Stimulated activated CD4-positive, alpha-beta T cell treated with anti-CD3 and anti-CD28 coated beads, Interleukin-1b, Interleukin-23, amount 100 ng/mL, for 24 hours (primary cell): ENCODE measurements at regions not wholly inside any gene's neighbourhood (a gene's known extent, or its start where the extent isn't known, plus 50 kb on each side); places are given as distances from the start of the nearest gene placed in this dataset.

Source experiments
- DNase-seq, 4 experiments: peaks; one replicate each; pipeline ENCODE4 v3.0.0-alpha.2; 2020; ENCODE audit warnings: low read depth in 4 of 4, low spot score in 1 of 4

DNA sequence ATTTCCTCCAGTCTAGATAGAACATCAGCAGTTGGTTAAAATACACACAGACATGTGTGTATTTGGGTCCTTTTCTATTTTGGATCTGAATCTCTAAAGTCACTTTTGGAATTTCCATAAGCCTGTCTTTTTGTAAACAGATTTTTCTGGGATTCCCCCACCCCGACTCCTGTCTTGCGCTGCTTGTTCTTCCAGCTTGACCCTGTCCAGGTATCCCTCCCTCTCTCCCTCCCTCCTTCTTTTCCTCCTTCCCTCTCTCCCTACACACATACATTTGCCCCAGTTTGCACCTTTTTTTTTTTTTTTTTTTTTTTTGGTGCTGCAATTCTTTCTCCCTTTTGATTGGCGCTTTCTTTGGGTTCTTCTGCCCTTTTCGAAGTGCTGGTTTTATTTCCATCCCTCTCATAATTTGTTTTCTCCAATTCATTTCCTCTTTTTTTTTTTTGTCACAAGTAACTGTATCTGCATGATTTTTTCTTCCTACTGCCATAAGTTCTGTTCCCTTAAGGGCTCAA, 114.8 kb upstream of the SERTAD2 start:
- no peak for DNase-seq

DNA sequence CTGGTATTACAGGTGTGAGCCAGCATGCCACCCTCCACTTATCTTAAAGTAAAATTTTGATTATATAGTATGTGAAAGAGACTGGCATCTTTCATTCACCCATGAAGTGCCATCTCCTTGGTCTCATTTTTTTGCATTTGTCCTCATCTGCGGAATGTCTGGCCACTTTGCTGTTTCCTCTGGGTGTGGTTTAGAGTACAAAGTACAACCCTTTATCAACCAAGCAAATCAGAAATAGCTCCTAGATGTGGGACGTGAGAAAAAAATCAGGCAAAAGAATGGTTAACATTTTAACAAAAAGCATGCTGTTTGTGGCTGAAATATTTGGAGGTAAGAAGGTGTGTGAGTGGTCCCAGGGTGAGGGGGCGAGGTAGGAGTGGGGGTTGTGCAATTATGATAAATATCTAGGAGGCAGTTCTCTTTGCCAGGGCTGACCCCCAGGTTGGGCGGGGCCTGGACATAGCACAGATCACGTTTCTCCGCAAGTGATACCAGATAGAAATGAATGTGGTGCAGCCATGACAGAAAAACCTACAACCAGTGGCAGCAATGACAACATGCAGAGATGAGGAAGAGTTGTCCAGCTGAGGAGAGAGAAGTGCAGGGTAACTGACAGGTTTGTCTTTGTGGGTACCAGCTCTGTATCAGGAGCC, 115.8 kb upstream of the SERTAD2 start:
- no peak for DNase-seq

DNA sequence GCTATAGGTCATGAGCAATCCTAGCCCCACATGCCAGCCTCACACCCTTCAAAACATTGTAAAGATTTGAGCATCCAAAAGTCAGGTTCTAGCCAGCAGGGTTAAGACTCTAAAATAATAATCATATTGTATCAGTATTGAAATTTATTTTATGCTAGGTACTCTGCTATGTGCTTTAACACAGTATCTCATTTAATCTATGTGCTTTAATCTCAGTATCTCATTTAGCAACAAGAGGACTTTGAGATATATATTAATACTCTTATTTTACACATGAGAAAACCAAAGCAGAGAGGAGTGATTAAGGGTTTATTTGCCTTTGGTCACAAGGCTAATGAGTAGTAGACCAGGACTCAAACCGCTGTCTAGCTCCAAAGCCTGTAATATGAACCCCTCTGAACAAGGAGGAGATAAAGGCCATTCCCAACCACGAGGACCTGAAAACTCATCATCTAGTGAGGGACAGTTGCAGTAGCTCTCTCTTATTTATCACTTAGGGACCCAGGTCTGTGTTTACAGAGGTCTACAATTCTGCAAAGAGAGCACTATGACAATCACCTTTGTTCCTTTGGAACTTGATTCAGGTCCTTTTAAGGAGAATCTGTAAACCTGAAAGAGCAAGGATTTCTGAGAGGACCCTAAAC, 116.5 kb upstream of the SERTAD2 start:
- DNase-seq = no peak

DNA sequence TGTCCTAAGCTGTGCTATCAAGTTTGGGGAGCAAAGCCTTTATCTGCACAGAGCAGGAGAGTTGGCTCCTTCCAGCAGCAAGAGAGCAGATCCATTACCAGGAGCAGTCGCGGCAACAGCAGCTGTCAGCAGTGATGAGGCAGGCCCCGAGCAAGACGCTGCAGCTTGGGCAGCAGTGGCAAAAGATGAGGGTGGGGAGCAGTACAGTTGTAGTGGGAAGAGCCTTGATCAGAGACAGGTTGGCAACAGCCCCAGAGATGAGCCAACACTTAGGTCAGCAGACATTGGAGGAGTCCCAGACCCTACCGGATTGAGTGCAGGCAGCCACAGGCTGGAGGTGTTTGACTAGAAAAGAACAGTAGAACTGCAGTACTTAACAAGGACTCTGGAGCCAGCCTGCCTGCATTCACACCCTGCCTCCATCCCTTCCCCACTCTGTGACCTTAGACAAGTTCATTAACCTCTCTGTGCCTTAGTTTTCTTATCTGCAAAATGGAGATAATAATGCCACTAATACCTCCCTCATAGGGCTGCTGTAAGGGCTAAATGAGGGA, 117.1 kb upstream of the SERTAD2 start:
- no peak for DNase-seq

DNA sequence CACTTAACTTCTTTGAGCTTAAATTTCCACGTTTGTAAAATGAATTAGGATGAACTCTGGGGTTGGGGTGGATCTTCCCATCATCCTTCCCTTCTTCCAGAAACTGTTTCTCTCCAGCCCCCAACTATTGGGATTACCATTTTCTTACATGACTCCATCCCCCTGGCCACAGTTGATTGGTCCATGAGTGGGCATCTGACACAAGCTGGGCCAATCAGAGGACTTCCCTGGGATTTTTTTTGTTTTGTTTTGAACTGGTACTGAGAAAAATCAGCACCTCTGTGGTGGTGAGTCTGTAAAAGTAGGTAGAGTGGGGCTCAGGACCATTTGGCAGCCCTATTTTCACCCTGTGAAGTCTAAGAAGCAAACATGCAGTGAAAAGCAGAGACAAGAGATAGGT, 118.0 kb upstream of the SERTAD2 start:
- DNase-seq = no peak

DNA sequence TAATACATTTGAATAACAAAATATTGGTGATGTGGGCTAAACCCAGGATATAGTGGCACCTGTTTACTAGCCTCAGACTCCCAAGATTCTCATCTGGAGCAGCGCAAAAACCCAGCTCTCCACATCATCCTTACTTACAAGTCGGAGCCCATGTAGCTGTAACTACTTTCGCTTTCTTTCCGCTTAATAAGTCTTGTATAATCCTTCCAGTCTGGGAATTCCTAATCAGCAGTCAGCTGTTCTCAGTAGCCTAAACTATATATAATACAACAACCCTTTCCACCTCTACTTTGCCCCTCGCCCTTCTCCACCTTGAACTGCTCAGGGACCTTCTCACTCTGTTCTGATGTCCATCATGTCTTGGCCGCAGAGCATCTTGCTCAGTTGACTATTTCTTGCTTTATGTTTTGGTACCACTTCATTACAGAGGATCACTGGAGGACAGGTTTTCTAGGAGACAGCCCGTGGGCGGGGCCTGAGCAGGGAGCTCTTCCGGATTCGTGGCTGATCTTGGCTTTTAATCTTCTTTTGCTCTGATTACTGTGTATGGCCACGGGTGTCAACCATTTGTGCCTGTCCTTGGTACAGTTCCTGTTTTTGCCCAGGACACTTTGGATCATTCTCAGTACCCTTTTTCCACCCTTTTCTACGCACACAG, 119.9 kb upstream of the SERTAD2 start:
- no peak for DNase-seq

DNA sequence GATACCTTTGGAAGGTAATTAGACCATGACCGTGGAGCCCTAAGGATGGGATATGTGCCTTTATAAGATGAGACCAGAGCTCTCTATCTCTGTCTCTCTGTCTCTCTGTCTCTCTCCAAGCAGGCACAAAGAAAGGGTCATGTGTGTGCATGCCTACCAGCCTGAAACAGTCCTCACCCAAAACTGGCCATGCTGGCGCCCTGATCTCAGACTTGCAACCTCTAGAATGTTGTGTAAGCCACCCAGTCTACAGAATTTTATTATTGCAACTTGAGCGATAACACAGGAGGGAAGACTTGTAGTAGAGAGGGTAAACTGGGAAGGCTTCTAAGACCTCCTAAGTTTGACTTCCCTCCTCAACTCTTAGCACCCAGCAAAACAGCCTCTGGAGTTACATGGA, 124.1 kb upstream of the SERTAD2 start:
- no peak for DNase-seq

DNA sequence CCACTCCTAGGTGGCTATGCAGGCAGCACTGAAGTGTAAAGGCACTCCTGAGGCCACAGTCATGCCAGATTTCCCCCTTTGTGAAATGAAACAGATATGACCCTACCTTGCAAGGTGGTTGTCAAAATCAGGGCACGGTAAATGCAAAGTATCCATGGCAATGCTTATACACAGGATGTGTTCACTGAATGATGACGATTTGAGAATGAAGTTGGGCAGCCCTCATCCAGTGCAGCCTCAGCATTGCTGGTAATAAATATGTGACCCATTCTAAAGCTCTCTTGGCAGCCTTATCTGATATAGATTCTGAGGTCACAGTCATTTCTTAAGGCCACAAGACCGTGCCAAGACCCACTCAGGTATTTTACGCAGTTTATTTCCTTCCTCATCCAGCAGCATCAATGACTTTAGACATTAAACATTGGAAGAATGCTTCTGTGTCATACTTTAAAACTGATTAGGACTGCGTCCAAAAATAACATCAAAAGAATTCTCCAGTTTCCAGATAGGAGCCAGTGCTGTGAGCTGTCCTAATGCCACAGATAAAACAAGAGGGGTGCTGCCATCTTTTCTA, 125.5 kb upstream of the SERTAD2 start:
- no peak for DNase-seq

DNA sequence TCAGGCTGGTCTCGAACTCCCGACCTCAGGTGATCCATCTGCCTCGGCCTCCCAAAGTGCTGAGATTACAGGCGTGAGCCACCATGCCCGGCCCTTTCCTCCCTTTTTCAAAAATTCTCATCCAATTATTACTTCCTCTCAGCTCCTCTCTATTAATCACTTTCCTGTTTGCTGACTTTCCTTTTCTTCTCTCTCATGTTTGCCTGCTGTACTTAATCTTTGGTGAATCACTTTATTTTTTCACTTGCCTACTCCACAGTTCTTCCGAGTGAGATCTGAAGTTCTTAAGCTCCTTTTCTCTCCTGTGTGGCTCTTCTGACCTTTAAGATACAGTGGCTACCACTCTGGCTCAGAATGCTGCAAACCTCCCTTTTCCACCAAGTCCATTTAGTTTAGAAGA, 126.3 kb upstream of the SERTAD2 start:
- no peak for DNase-seq

DNA sequence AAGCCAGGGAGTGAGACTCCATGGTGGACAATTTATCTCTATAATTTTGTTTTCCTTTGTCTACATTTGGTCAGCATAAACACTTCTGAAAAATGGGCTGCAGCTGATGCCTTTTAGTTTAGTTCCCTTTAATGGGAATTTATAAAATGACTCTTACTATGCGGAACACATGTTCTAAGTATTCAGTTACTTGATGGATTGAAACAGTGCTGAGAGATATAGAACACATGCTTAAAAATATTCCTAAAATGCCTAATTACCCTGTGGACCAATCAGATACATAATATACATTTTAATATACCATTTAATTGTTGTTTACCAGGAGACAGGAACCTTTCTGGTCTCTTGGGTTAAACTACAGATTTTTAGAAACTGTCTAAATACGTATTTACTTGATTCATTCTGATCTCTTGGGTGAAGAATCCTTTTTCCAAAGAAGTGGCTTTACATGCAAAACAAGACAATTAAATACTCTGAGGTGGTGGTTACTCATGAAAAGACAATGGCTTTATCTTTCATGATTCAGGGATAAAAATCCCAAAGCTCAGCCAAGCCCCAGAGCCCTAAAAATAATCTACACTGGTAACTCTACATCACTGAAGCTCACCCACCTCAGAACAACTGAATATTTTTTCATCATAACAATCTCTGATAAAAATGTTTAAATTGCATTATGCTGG, 128.1 kb upstream of the SERTAD2 start:
- DNase-seq = no peak

DNA sequence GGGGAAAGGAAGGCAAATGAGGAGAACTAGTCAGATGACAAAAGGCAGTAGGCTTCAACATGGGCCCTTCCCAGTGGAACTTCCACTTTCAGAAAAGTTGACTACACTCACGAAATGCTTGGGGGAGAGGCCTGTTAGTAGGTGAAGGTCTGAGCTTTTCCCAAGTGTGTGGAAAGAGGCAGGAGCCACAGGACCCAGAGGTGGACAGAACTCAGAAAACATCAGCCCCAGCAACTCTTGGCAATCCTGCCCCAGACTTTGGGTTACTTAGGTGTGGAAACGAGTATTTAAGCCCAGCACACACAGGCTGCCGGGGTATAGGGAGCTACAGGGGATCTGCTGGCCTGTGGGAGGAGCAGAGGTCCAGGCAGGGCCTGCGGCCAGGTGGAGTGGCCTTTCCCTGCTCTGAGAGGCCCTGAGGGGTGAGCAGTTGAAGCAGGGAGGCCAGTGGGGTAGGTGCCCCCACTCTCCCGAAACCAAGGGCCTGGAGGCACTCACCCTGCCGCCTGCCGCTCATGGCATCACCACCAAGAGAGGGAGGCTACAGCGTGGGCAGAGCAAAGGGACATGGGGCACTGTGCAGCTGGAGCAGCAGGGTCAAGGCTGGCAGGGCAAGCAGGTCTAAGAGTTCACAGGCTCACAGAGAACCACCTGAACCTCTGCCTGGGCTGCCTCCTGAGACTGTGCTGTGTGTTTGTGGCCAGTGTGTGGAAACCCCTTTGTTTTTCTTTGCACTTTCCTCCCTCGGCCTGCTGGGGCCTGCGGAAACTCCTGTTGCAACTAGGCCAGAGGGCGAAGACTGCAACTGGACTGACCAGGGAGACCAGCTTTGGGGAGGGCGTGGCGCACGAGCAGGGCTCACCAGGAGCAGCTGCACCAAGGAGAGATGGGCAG, 130.7 kb upstream of the SERTAD2 start:
- no peak for DNase-seq

DNA sequence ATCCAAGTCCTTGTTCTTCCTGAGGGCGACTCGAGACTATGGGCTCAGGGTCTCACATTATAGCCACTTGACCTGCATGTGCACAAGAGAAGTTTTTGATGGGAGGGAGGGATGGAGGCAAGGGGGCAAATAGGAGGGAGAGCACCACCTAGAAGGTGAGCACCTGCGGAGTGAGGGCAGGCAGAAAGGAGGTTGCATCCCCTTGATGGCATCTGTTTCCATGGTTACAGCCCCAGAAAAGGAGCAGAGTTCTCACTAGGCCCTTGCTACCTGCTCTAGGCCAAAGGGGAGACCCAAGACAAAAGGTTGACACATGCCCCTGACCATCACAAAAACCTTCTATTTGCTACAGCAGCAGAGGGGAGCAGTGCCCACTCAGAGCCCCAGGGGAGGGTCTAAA, 131.5 kb upstream of the SERTAD2 start:
- no peak for DNase-seq

DNA sequence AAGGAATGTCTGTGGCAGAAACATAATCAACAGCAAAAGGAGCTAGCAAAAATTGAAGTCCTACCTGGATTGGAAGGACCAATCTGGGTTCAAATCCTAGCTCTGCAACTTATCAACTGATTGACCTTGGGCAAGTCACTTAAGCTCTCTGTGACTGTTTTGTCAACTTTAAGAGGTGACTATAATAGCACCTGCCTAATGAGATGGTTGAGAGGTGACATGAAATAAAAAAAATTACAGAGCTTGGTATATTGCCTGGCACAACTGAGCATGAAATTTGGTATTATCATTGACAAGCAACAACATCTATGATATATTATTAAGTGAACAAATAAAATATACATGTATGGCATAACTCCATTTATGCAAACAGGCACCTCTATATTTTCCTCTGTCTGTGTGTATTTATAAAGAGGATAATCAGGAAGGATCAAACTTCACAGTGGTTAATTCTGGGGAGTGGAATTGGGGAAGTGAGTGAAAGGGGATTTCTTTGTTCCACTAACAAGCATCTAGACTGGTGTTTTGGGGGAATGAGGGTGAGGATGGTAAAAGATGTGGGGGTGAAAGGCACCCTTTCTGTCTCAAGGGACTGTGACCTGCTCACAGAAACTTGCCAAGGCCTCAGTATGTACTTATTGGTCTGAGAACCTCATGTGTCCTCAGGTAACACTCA, 132.8 kb upstream of the SERTAD2 start:
- DNase-seq = no peak

DNA sequence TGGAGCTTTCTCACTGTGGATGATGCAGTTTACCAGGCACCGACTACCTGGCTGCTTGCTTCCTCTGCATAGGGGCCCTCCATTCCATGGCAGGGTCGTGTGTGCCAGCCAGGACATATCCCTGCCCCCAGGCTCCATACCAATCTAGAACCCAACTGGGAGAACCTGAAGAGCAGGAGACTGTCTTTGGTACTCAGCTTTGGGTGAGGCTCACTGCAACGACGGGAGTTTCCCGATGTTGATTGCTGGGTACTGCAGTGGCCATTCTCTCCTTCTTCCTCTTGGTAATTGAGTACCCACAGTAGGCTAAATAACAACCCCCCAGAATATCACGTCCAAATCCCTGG, 133.3 kb upstream of the SERTAD2 start:
- DNase-seq = no peak

DNA sequence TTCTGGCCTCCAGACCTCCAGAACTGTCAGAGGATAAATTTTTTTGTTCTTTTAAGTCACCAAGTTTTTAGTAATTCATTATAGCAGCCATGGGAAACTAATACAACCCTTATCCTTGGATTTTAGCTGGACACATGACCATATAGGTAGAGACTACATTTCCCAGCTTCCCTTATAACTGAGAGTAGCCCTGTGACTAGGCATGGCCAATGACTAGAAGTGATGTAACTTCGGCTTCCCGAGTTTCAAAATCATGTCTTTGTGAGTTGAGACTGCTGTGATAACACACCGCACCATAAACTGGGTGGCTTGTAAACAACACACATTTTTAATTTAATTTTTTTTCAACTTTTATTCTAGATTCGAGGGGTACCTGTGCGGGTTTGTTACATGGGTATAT, 134.0 kb upstream of the SERTAD2 start:
- DNase-seq = no peak

DNA sequence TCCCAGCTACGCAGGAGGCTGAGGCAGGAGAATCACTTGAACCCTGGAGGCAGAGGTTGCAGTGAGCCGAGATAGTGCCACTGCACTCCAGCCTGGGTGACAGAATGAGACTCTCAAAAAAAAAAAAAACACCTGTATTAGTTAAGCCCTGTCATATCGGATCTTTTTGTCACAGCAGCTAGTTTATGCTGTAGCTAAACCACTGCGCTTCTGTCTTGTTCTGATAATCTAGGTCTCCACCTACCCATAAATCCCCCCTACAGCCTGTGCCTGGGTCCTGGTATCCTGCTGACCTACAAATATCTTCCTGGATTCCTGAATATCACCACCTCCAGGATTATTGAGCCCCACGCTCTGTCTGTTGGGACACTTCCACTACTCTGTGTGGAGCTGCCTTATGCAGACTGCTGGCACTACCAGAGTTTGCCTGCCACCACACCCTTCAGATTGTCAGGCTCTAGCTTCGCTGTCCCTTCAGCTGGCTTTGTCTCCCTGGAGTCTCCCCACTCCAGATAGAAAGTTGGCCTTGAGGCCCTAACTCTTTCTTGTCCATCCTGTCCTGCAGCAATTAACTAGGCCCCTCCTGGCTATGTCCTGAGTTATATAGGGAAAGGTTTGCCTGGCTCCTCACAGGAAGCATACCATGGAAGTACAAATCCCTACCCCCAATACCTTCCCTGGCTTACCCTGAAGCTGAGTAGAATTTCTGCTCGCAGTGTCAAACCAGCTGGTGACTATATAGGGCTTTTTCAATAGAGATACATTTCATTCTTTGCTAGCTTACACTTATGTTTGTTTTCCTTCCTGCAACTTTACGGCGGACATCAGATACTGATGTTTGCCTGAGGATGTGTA, 136.0 kb upstream of the SERTAD2 start:
- DNase-seq = no peak

DNA sequence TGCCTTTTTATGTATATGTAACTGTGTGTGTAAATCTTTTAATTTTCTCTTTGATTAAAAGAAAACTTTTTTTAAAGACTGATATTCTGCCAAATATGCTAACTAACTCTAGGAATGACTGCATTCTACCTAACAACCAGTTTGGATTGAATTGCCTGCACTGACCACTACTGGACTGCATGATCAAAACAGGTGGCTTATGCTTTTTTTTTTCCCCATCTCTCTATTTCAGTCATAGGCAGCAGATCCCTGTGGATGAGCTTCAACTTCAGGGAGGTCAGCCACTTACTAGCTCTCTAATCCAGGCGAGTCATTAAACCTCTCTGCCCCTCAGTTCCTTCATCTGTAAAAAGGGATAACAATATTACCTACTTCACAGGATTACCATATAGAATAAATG, 138.6 kb upstream of the SERTAD2 start:
- no peak for DNase-seq

DNA sequence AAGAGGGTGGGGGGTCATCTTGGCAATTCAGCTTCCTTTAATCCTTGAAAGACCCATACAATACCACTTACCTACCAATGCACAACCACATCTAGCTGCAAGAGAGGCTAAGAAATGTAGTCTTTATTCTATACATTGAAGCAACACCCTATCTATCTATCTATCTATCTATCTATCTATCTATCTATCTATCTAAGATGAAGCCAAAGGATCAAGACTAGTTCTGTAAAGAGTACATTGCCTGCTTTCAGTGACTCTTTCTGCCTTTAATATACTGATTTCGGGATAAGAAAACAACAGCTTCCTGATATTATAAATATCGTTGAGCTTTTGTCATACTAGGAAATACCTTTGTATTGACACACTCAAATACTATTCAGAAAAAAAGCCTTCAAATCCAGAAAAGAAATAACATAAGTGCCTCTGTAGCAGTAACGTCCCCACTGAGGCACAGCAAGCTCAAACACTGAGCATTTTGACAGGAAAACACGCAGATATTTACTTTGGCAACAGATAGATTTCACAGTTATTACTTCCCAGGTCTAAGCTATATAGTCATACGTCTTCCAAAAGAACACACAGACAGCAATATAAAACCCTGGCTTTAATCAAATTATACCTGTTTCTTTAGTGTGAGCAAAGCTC, 139.4 kb upstream of the SERTAD2 start:
- no peak for DNase-seq
